WERI-Rb-1 (cell line): ENCODE measurements at regions not wholly inside any gene's neighbourhood (a gene's known extent, or its start where the extent isn't known, plus 50 kb on each side); places are given as distances from the start of the nearest gene placed in this dataset.

Experiments
- DNase-seq: peaks from one replicate; pipeline ENCODE4 v3.0.0-alpha.2; 2020
- H3K27ac ChIP-seq: fragments of 250-450 bp; sonication (Bioruptor Pico); 2 replicates; pipeline ENCODE4 v1.5.1; 2020; ENCODE audit warnings: mild to moderate bottlenecking, moderate library complexity
- H3K27me3 ChIP-seq: fragments of 250-450 bp; sonication (Bioruptor Pico); 2 replicates; pipeline ENCODE4 v1.5.1; 2021; ENCODE audit warnings: mild to moderate bottlenecking, low read depth, moderate library complexity; ENCODE audit not compliant: insufficient read depth, severe bottlenecking
- H3K36me3 ChIP-seq: fragments of 250-450 bp; sonication (Bioruptor Pico); 2 replicates; pipeline ENCODE4 v1.5.1; 2020; ENCODE audit warnings: mild to moderate bottlenecking, moderate library complexity
- H3K4me3 ChIP-seq: 2 replicates; pipeline ENCODE4 v1.5.1; 2011; ENCODE audit warnings: low read depth, mild to moderate bottlenecking, control low read depth, low read length
- H3K9me3 ChIP-seq: fragments of 250-450 bp; sonication (Bioruptor Pico); 2 replicates; pipeline ENCODE4 v1.5.1; 2021; ENCODE audit warnings: mild to moderate bottlenecking, moderate library complexity; ENCODE audit not compliant: severe bottlenecking
- CTCF ChIP-seq: IDR thresholded peaks from 2 replicates; pipeline ENCODE4 v1.5.1; 2011; ENCODE audit warnings: low read depth, mild to moderate bottlenecking, control low read depth, inconsistent platforms, low read length

- H3K4me3 ChIP-seq: no peak overlapping the region
- peak; percentile 42 for DNase-seq
- H3K36me3 ChIP-seq: no peaks in the 10 kb centered on the region
- no peak overlapping the region for H3K27ac ChIP-seq
- TF ChIP-seq CTCF: no peak
- H3K27me3 ChIP-seq: no peaks in the 10 kb centered on the region
- H3K9me3 ChIP-seq: no peaks in the 10 kb centered on the region
These were observed 150.0 kb downstream of the SLC4A3 start for GRCh38 chr2:219777388-219777787.

- Histone ChIP-seq H3K36me3 (no peaks in the 10 kb centered on the region), H3K4me3 (no peak overlapping the region), H3K27me3 (no peaks in the 10 kb centered on the region), H3K27ac (no peak overlapping the region), H3K9me3 (no peaks in the 10 kb centered on the region)
- TF ChIP-seq CTCF: no peak
- no peak for DNase-seq
These were observed 150.8 kb downstream of the SLC4A3 start for GRCh38 chr2:219778189-219778588.

- Histone ChIP-seq H3K27me3 (no peaks in the 10 kb centered on the region), H3K9me3 (no peaks in the 10 kb centered on the region), H3K36me3 (no peaks in the 10 kb centered on the region), H3K4me3 (no peak overlapping the region), H3K27ac (no peak overlapping the region)
- DNase-seq: no peak
- no peak for TF ChIP-seq CTCF
These were observed 155.4 kb downstream of the SLC4A3 start for GRCh38 chr2:219782737-219783348.

GRCh38 chr2:219783359-219783975 lies 156.0 kb downstream of the SLC4A3 start:
- Histone ChIP-seq H3K27ac (no peak overlapping the region), H3K36me3 (no peaks in the 10 kb centered on the region), H3K9me3 (no peaks in the 10 kb centered on the region), H3K4me3 (no peak overlapping the region), H3K27me3 (no peaks in the 10 kb centered on the region)
- DNase-seq: no peak
- TF ChIP-seq CTCF: no peak

GRCh38 chr2:219784178-219784577 lies 156.7 kb downstream of the SLC4A3 start:
- Histone ChIP-seq H3K9me3 (no peaks in the 10 kb centered on the region), H3K4me3 (no peak overlapping the region), H3K27ac (no peak overlapping the region), H3K36me3 (no peaks in the 10 kb centered on the region), H3K27me3 (no peaks in the 10 kb centered on the region)
- no peak for DNase-seq
- TF ChIP-seq CTCF: no peak

- no peak overlapping the region for H3K27ac ChIP-seq
- H3K36me3 ChIP-seq: no peaks in the 10 kb centered on the region
- no peaks in the 10 kb centered on the region for H3K9me3 ChIP-seq
- H3K4me3 ChIP-seq: no peak overlapping the region
- TF ChIP-seq CTCF: no peak
- DNase-seq: no peak
- H3K27me3 ChIP-seq: no peaks in the 10 kb centered on the region
These were observed 162.0 kb downstream of the SLC4A3 start for GRCh38 chr2:219789476-219789875.
